ENCODE measurements at regions not wholly inside any gene's neighbourhood (a gene's known extent, or its start where the extent isn't known, plus 50 kb on each side); places are given as distances from the start of the nearest gene placed in this dataset.

- TF ChIP-seq FOXK2 (IDR thresholded peaks at IDR 0.05) (no peak), L3MBTL2 (conservative IDR thresholded peaks at IDR 0.05) (no peak), FOXM1 (IDR thresholded peaks at IDR 0.05; ENCODE audit: borderline replicate concordance) (no peak), SP1 (IDR thresholded peaks at IDR 0.05) (no peak), ARNT (IDR thresholded peaks at IDR 0.05) (no peak), PKNOX1 (IDR thresholded peaks at IDR 0.05) (no peak)
Measured at GRCh38 chr12:84313323-84313675, 599.3 kb downstream of the SLC6A15 start.
